IMR-90 (cell line): ENCODE measurements at regions not wholly inside any gene's neighbourhood (a gene's known extent, or its start where the extent isn't known, plus 50 kb on each side); places are given as distances from the start of the nearest gene placed in this dataset.

Experiments
- BHLHE40 ChIP-seq: fragments of 150-350 bp; IDR thresholded peaks from 2 replicates; pipeline ENCODE4 v1.6.1; 2016; ENCODE audit warnings: mild to moderate bottlenecking, low read depth, low read length
- CEBPB ChIP-seq: IDR thresholded peaks from 2 replicates; pipeline ENCODE4 v1.6.1; 2012; ENCODE audit warnings: low read depth, low read length, improper control_type of control experiment
- FOS ChIP-seq: fragments of 150-350 bp; IDR thresholded peaks from 2 replicates; pipeline ENCODE4 v1.6.1; 2016; ENCODE audit warnings: low read depth, low read length
- POLR2A ChIP-seq: IDR thresholded peaks from 2 replicates; pipeline ENCODE4 v1.6.1; 2012; ENCODE audit warnings: mild to moderate bottlenecking, low read depth, low read length
- RAD21 ChIP-seq: IDR thresholded peaks from 2 replicates; pipeline ENCODE4 v1.6.1; 2012; ENCODE audit warnings: low read length, improper control_type of control experiment
- RFX5 ChIP-seq: IDR thresholded peaks from 2 replicates; pipeline ENCODE4 v1.8.0; 2012; ENCODE audit warnings: low read depth, mild to moderate bottlenecking, low read length, moderate library complexity
- TF ChIP-seq, protein P1 (sequence below): conservative IDR thresholded peaks from 2 replicates; pipeline ENCODE4 v1.5.1; 2012; ENCODE audit warnings: mild to moderate bottlenecking, low read depth, low read length, improper control_type of control experiment

DNA sequence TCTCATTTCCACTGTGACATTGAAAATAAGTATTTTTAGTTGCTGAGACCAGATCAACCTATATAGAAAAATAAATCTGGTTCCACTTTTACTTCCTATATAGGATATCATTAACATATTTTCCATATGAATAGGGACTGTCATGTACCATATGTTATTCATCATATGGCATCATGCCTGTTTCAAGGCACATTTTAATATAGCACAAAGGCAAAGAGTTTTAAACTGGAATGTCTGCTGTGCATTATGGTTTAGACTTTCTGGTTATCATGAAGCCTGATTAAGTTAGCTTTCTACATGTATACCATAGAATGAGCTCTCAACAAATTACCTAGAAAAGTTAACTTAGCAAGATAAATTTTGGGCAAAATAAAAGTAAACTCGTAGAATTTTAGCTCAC lies 53.0 kb upstream of the ACYP2 start:
- TF ChIP-seq CEBPB = no peak
- TF ChIP-seq, protein P1, sequence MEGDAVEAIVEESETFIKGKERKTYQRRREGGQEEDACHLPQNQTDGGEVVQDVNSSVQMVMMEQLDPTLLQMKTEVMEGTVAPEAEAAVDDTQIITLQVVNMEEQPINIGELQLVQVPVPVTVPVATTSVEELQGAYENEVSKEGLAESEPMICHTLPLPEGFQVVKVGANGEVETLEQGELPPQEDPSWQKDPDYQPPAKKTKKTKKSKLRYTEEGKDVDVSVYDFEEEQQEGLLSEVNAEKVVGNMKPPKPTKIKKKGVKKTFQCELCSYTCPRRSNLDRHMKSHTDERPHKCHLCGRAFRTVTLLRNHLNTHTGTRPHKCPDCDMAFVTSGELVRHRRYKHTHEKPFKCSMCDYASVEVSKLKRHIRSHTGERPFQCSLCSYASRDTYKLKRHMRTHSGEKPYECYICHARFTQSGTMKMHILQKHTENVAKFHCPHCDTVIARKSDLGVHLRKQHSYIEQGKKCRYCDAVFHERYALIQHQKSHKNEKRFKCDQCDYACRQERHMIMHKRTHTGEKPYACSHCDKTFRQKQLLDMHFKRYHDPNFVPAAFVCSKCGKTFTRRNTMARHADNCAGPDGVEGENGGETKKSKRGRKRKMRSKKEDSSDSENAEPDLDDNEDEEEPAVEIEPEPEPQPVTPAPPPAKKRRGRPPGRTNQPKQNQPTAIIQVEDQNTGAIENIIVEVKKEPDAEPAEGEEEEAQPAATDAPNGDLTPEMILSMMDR = no peak
- TF ChIP-seq RFX5 = no peak
- TF ChIP-seq BHLHE40 = no peak
- TF ChIP-seq FOS = no peak
- no peak for TF ChIP-seq POLR2A
- TF ChIP-seq RAD21 = no peak
